ENCODE measurements at regions not wholly inside any gene's neighbourhood (a gene's known extent, or its start where the extent isn't known, plus 50 kb on each side); places are given as distances from the start of the nearest gene placed in this dataset.
"Not testable (repeated sequence)": the region's sequence is repeated elsewhere in the genome, so short reads cannot be mapped to it uniquely, and the experiment has no call there.

DNA sequence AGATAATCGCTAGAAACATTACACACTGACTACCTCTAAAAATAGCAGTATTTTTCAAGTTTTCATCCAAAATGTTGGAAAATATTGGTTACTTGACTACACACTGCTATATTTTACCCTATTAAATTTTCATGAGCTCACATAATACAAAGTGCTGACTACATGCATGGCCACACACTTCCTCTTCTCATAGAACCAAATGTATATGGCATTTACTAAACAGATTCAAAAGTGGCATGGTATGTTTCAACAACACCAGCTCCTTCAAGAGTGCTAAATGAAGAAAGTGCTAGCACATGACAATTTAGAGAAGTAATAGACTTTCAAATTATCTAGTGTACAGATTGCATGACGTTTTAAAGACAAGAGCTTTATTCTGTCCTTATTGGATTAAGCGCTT lies 780.4 kb upstream of the SLITRK6 start:
- DNase-seq (ENCODE audit: low read depth), result no peak

DNA sequence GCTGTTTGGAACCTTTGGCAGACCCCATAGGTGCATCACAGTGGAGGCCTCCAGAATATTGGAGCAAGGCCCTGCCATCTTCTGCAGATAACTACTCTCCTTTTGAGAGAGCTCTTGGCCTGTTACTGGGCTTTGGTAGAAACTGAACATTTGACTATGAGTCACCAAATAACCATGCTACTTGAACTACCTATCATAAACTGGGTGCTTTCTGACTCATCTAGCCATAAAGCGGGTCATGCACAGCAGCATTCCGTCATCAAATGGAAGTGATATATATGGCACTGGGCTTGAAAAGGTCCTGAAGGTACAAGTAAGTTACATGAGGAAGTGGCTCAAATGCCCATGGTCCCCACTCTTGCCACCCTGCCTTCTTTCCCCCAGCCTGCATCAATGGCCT lies 782.5 kb upstream of the SLITRK6 start:
- DNase-seq (ENCODE audit: low read depth), result no peak

DNA sequence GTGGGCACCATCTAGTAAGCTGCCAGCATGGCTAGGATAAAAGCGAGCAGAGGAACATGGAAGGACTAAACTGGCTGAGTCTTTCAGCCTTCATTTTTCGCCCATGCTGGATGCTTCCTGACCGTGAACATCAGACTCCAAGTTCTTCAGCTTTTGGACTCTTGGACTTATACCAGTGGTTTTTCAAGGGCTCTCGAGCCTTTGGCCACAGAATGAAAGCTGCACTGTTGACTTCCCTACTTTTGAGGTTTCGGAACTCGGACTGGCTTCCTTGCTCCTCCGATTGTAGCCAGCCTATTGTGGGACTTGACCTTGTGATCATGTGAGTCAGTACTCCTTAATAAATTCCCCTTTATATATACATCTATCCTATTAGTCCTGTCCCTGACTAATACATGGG lies 785.1 kb upstream of the SLITRK6 start:
- no peak for DNase-seq (ENCODE audit: low read depth)

DNA sequence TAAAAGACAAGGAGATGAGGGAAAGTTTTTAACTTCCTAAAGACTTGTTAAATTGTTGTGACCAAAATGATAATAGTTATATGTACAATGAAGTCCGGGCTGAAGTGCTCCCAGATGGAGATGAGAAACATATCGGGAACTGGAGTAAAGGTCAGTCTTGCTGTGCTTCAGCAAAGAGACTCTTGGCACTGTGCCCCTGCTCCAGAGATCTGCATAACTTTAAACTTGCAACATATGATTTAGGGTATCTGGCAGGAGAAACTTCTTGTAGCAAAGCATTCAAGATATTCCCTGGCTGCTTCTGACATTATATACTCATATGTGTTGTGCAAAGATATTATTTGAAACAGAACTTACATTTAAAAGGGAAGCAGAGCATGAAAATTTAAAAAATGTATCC lies 786.6 kb upstream of the SLITRK6 start:
- DNase-seq (ENCODE audit: low read depth), result no peak

DNA sequence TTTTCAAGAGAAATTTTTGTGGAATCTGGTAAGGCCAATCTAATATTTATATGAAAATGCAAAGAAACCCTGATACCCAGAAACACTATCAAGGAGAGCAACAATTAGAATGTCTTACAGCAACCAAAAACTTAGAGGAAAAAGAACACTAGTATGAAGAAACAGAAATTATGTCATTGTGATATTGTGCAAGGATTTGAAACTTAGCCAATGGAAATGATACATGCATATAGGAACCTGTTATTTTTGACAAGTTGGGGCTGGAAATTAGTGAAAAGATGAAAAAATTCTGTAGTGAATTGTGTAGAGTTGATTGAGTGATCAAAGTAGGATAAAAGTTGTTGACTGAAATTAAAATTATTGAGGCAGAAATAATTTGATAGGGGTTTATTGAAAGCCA lies 792.6 kb upstream of the SLITRK6 start:
- no peak for DNase-seq (ENCODE audit: low read depth)

DNA sequence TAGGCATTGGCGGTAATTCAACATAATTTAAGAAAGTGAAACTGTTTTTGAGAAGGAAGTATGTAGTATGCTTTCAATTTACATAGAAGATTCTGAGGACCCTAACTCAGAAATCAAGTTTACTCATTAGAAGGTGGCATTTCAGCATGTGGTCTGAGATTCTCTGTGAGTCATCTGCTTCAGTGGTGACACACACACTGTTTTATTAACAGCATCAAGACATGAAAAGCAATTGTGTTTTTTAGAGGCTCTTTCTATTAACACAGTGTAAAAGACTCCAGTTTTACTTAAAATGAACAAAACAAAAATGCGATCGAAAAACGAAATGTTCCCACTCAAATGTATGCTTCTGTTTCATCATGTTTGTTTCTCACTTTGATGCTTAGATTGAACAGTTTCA lies 802.1 kb upstream of the SLITRK6 start:
- no peak for DNase-seq (ENCODE audit: low read depth)

DNA sequence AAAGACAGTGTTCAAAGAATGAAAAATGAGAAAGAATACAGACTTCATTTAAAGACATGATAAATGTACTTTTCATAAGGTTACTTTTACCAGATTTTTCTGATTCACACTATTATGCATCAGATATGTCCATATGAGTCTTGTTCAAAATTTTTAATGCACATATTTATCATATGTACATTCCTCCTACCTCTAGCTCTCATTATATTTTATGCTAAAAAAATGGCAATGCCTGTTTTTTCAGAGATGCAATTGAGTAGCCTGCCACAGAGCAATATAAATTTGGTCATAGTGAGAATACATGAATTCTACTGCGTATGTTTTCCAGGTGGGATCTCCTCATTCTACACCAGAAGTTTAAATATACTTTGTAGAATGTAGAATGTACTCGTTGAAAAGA lies 807.0 kb upstream of the SLITRK6 start:
- no peak for DNase-seq (ENCODE audit: low read depth)

DNA sequence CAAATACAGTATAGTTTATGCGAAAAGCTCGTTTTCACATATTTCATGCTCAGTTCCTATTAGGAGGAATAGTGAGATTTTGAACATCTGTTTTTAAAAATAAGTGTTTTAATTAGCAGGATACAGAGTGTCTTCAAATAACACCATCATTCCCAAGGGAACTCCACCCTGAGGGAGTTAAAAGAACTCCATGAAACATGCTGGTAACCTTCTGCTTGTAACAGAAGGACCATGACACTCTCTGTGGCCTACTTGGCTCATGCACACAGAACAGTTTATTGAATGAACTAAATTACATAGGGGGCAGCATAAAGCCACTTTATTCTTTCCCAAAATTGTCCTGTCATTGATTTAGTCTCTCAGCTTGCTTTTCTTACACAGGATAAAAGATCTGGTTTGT lies 809.5 kb upstream of the SLITRK6 start:
- DNase-seq (ENCODE audit: low read depth), result no peak

DNA sequence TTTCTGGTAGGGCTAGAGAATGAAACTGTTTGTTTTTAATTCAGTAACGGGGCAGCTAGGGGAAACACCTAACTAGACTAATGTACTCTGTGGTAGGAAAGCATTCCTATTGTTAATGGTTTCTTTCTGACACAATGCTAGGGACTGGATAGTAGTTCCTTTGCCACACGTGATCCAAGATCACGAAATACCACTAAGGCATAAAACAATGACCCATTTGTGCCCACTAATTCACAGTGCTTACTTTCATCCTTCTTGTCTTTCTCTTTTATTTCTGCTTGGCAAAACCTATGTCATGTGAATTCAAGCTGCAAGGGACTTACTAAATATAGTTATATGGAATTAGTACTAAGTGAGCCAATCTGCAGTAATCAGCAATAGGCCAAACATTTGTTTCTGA lies 834.1 kb upstream of the SLITRK6 start:
- no peak for DNase-seq (ENCODE audit: low read depth)

DNA sequence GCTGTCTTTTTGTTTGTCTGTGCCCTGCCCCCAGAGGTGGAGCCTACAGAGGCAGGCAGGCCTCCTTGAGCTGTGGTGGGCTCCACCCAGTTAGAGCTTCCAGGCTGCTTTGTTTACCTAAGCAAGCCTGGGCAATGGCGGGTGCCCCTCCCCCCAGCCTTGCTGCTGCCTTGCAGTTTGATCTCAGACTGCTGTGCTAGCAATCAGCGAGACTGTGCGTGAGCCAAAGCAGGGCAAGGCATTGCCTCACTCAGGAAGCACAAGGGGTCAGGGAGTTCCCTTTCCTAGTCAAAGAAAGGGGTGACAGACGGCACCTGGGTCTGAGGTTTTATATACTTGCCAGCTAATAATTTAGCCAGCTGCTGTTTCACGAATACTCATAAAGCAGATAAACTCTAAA lies 852.0 kb upstream of the SLITRK6 start:
- DNase-seq (ENCODE audit: low read depth), result not testable (repeated sequence)

DNA sequence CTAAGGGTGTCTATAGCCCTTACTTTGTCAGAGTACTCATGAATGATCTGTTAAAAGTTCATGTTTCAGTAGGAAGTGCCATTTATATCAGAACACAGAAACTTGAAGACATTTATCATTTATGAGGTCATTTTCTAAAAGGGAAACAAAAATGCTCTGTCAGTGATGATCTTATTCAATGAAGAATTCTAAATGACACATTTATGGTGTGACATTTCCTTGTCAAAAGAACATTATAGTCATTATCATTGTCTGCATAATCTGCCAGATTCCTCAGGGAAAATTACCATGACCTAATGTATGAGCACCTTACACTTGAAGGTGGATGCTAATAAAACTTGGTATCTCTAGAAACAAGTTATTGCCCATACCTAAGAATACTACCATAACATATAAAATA lies 853.8 kb upstream of the SLITRK6 start:
- no peak for DNase-seq (ENCODE audit: low read depth)

DNA sequence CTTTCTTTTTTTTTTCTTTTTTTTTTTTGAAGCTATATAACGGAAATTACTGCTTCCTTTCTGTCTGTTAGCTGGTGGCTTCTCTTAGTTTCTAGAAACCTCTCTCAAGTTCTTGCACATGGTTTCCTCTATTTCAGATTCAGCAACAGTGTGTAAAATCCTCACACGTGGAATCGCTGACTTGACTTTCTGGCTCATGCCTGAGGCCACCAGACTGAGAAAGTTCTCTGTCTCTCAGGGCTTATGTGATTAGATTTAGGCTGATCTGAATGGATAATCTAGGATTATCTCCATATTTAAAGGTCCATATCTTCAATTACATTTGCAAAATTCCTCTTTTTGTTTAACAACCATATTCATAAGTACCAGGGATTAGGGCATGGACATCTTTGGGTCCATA lies 856.3 kb upstream of the SLITRK6 start:
- DNase-seq (ENCODE audit: low read depth), result no peak

DNA sequence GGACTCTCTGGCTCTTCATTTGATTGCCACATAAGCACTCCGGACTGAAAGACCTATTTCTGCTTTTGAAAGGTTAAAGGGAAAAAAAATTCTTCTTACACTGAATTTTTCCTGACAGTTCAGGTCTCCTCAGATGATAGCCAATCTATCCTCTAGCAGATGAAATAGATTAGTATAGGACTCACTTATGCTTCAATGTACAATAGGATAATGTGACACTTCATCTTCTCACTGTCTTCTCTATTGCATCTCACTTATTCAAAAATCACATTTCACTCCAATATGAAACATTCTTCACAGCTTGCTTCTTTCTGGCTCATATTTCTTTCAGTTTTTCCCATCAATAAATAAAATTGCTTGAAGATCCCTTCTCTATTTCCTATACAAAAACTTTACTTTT lies 860.9 kb upstream of the SLITRK6 start:
- DNase-seq (ENCODE audit: low read depth), result no peak

DNA sequence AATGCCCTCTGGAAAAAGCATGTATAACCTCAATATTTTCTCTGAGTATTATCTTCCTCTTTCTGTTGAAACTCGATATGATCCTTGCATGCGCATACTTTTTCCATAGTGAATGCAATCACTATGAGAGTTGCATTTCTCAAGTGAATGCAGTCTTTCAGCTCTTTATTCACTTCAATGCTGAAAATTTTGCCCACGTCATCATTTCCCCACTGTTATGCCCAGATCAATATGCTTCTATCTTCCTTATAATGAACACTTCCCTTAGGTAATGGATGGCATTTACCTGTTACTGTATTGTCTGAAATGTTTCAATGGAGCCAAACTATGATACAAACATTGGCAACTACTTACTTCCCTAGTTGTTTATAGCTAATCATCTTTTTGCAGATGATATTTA lies 866.6 kb upstream of the SLITRK6 start:
- DNase-seq (ENCODE audit: low read depth), result no peak

DNA sequence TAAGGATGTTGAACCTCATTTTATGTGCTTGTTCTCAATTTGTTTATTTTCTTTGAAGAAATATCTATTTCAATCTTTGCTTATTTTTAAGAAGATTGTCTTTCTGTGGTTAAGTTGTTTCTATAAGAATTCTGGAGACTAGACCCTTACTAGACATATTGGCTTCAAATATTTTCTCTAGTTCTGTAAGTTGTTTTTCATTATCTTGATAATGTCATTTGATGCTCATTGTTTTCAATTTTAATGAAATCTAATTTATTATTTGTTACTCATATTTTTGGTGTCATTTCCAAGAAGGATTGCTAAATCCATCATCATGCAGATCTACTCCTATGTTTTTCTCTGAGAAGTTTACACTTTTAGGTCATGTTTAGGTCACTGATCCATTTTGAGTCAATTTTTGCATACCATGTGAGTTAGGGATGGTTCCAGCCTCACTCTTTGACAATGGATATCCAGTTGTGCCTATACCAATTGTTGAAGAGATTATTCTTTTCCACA lies 874.8 kb upstream of the SLITRK6 start:
- DNase-seq (ENCODE audit: low read depth), result no peak

DNA sequence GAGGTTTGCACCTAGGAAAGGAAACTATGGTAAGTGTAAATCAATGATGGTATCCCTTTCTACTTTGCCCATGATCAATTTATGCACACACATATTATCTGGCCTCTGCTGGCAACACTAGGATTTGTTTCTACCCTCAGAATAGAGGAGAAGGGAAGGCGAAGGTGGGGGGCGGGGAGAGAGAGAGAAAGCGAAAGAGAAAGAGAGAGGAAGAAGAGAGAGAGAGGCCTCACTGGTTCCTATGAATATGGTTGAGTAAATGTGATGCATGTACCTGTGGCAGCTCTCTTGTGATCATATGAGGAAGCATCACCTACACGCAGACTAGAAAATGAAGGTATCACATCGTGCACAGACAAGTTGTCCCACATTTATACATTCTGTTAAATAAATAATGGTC lies 882.0 kb upstream of the SLITRK6 start:
- no peak for DNase-seq (ENCODE audit: low read depth)

DNA sequence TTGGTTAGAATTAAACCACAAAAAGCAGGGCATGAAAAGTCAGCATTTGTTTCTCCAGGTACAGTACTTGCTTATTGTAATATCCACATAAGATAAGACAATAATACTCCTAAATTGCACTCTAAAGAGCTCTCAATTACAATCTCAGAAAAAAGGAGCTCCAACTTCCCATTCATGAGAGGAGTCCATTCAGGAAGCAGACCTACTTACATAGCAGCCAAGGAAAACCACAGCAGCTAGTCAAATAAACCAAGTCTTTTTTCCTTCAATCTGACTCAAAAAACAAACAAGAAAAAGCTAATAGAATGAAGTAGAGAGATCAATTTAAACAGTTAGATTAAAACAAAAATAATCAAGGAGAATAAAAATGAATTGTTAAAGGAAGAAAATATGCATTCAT lies 885.2 kb upstream of the SLITRK6 start:
- DNase-seq (ENCODE audit: low read depth), result no peak

DNA sequence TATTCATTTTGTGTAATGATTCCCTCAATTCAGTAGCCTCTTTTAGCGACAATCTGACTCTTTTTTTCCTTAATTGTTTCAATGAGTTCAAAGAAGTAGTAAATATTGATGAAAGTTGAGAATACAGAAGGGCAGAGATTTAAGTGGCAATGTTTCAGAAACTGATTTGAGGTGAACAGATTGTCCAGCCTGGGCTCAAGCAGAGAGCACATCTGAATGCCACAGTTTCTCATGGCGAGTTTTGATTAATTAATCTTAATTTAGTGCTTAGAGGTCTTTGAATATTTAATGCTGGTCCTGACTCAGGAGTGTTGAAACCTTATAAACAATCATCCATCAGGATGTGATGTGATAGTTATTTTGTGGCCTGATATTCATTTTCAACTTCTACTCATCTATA lies 890.7 kb upstream of the SLITRK6 start:
- DNase-seq (ENCODE audit: low read depth), result no peak

DNA sequence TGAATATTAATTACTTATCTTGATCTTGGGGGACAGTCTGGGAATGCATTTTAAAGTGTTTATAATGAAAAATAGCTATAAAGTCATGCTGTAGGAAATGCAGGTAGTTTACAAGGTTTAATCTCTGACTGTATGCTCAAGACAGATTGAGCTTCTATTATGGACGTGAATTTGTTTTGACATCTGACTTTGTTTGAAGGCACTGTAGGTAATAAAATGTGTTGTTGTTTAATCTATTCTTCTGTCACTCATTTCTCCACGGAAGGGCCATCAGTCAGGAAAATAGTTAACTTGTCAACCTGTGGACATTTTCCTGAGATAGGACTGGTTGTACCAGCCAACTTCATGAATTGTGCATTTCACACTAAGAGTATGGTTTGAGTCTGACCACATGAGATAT lies 893.1 kb upstream of the SLITRK6 start:
- no peak for DNase-seq (ENCODE audit: low read depth)

DNA sequence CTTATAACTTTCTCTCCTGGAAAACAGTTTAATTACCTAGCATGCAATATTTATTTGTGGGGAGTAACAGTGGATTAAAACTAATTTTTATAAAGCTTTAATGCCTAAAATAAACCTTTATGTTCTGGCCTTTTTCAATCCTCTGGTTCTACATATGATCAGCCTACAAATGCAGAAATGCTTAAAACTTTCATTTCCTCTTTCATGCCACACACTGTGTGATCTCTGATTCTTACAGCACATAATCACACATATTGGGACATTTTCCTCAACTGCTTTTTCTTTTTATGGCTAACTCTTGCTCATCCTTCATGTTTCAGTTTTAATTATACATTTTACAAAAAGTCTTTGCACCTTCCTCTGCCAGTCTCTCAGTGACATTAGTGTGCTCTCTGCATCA lies 910.8 kb upstream of the SLITRK6 start:
- no peak for DNase-seq (ENCODE audit: low read depth)

DNA sequence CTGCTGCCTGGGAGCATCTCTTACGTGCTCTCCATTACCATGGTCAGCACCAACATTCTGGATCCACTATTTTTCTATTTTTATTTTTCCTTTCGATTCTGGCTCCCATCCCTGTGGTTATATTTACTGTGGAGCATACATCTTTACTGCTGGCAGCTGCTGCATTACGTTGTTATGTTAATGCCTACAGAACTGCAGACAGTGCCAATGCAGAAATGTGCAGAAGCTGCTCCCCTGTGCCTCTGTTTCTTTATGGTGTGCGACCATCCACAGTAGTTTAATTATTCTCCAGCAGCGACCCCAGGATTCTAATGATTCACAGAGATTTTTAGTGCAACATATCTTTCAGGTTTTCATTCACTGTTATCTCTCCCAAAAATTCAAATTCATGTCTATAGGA lies 911.7 kb upstream of the SLITRK6 start:
- DNase-seq (ENCODE audit: low read depth), result no peak

DNA sequence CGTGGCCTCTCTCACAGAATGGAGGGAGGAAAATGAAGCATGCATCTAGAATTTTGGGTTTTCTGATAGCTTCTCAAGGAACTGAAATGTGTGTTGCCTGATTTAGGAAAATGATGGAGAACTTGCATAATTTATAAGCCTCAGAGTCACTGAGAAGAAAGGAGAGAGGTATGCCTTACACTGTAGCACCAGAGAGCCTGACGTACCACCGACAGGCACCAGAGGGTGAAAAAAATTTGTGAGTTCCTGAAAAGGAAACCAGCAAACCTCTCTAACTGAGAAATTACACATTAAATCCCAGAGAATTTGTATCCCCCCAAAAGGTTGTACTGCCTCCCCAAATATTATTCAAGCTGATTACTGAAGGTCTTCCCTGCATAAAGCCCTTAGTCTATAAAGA lies 915.3 kb upstream of the SLITRK6 start:
- no peak for DNase-seq (ENCODE audit: low read depth)

DNA sequence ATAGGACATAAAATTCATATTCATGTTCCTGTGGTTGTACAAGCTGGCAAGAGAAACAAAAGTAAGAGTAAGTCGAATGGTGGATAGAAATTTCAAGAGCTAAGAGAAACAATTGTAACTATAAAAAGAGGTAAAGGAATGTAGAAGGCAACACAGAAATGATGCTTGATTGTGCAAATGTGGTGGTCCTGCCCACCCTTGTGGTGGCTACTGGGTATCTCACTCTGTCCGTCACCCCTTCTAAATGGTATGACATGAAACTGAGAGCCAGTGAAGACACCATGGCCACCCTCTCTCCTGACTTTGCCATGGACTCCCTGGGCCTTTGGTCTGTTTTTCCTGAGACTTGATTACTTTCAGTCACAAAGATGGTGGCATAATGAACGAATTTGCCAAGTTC lies 925.9 kb upstream of the SLITRK6 start:
- DNase-seq (ENCODE audit: low read depth), result no peak

DNA sequence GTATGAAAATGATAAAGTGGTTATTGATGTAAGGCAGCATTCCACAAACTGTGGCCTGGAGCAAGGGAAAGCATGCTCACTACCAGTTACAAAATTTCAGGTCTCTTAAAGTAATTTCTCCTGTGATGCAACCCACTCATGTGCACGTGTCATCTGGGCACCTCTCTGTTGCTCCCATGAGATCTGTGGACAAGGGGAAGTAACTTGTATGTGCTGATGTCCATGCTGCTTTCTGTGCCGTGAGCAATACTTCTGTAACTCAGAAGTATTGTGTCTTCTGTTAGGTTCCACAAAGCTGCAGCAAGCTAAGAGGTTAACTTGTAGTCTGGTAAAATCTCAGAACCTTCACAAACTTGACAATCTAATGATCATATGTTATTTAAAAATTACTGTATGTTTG lies 930.0 kb upstream of the SLITRK6 start:
- no peak for DNase-seq (ENCODE audit: low read depth)

DNA sequence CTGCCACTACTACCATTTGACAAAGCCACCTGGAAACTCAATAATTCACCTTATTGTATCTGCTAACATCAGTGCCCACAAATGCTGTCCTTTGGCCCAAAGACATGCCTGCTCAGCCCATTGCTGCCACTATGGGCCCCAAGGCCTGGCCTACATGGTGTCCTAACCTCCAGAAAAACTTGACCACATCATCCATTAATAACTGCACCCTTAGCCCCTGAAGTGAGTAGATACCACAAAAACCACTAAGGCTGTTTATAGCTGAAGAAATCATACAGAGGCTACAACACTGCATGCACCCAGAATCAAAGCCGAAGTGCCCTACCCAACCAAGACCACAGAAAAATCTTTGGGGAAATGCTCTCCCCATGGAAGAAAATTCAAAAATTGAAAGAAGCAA lies 932.8 kb upstream of the SLITRK6 start:
- no peak for DNase-seq (ENCODE audit: low read depth)

All from HS-5 (cell line).